Testis (tissue), 2 donors: ENCODE measurements at regions not wholly inside any gene's neighbourhood (a gene's known extent, or its start where the extent isn't known, plus 50 kb on each side); places are given as distances from the start of the nearest gene placed in this dataset.

Experiments
- DNase-seq: peaks from one replicate; pipeline ENCODE4 v3.0.0-alpha.2; 2019
- H3K27ac ChIP-seq, 2 donors: fragments of 200-600 bp; sonication (generic); one replicate each; pipeline ENCODE4 v1.5.1; 2019
- H3K27me3 ChIP-seq: fragments of 200-600 bp; sonication (generic); one replicate; pipeline ENCODE4 v1.5.1; 2019
- H3K36me3 ChIP-seq: fragments of 200-600 bp; sonication (generic); one replicate; pipeline ENCODE4 v1.5.1; 2017; ENCODE audit warnings: low read depth; ENCODE audit errors: missing control alignments
- H3K4me1 ChIP-seq: fragments of 200-600 bp; sonication (generic); one replicate; pipeline ENCODE4 v1.5.1; 2019
- H3K4me3 ChIP-seq, 2 donors: fragments of 200-600 bp; sonication (generic); one replicate each; pipeline ENCODE4 v1.5.1; 2017 to 2019
- H3K9me3 ChIP-seq: fragments of 200-600 bp; sonication (generic); one replicate; pipeline ENCODE4 v1.5.1; 2017
- CTCF ChIP-seq, 3 experiments: fragments of 450-650 bp in 2 of 3; fragments of 200-600 bp in 1 of 3; sonication (generic) in 1 of 3; IDR thresholded peaks; one replicate each; pipeline ENCODE4 v1.5.1; 2016 to 2019; ENCODE audit warnings: antibody characterized with exemption in 3 of 3, mild to moderate bottlenecking in 2 of 3, moderate library complexity in 1 of 3
- POLR2A ChIP-seq: fragments of 450-650 bp; IDR thresholded peaks from one replicate; pipeline ENCODE4 v1.6.1; 2017; ENCODE audit warnings: antibody characterized with exemption, mild to moderate bottlenecking, moderate library complexity
- WGBS, 2 donors: methylation state at CpG; one replicate each; pipeline ENCODE4 v1.1.5; 2018; 5-methylcytosine and 5-hydroxymethylcytosine counted together
- intact Hi-C: fragments of 100-400 bp; cut with DNase I; formaldehyde crosslinking; loops from one replicate; pipeline ENCODE4 v1.15.1; 2023; ENCODE audit warnings: low total_unique reads

DNA sequence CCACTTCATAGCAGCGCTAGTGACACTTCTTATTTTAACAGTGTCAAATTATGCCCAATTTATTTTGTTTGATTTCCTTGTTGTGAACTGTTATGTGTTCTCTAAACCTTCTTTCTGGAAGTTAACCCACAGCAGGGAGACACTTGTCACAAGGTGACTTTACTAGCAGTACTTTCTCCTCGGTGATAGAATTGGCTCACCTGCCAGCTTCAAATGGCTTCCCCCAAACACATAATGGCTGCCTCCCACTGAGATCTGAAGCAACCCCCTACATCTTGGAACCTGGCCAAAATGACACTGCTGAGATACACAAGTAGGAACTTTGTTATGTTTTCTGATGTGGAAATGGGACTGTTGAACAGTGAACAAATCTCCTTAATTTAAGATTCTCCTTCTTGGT lies 238.8 kb upstream of the DPH6 start:
- no peaks in the 10 kb centered on the region for H3K9me3 ChIP-seq
- H3K36me3 ChIP-seq, result no peaks in the 10 kb centered on the region
- intact Hi-C loops, result no loop called here
- H3K27me3 ChIP-seq, result no peaks in the 10 kb centered on the region
- no peak for TF ChIP-seq POLR2A
- no peak for TF ChIP-seq CTCF (IDR thresholded peaks at IDR 0.05)
- no peak overlapping the region for H3K4me3 ChIP-seq
- peak; percentile 24 for DNase-seq
- no peaks in the 10 kb centered on the region for H3K4me1 ChIP-seq
- no peak overlapping the region for H3K27ac ChIP-seq
- WGBS, 2 donors, result 50 to 56% methylated on average over 2 of the region's 2 CpGs

- Histone ChIP-seq H3K27me3 (no peaks in the 10 kb centered on the region), H3K4me1 (no peaks in the 10 kb centered on the region), H3K4me3 (no peak overlapping the region), H3K9me3 (no peaks in the 10 kb centered on the region), H3K27ac (no peak overlapping the region), H3K36me3 (no peaks in the 10 kb centered on the region)
- DNase-seq, result no peak
- TF ChIP-seq POLR2A, result no peak
- no peak for TF ChIP-seq CTCF (IDR thresholded peaks at IDR 0.05)
- 89 to 90% methylated on average over 6 of the region's 6 CpGs for WGBS, 2 donors
- intact Hi-C loops, result no loop called here
These were observed 264.0 kb upstream of the DPH6 start for GRCh38 chr15:35810007-35810406.

GRCh38 chr15:35813573-35813972 lies 267.6 kb upstream of the DPH6 start:
- 85 to 95% methylated on average over 2 of the region's 2 CpGs for WGBS, 2 donors
- TF ChIP-seq POLR2A (no peak), CTCF (IDR thresholded peaks at IDR 0.05) (no peak)
- intact Hi-C loops, result no loop called here

GRCh38 chr15:35818846-35819245 lies 272.9 kb upstream of the DPH6 start:
- no peaks in the 10 kb centered on the region for H3K27me3 ChIP-seq
- 87 to 95% methylated on average over 1 of the region's 1 CpG for WGBS, 2 donors
- TF ChIP-seq CTCF (IDR thresholded peaks at IDR 0.05), result no peak
- TF ChIP-seq POLR2A, result no peak

More at GRCh38 chr15:35813573-35813972, 267.6 kb upstream of the DPH6 start:
- Histone ChIP-seq H3K27me3 (no peaks in the 10 kb centered on the region), H3K9me3 (no peaks in the 10 kb centered on the region), H3K36me3 (no peaks in the 10 kb centered on the region), H3K4me3 (no peak overlapping the region), H3K27ac (no peak overlapping the region), H3K4me1 (no peaks in the 10 kb centered on the region)
- DNase-seq, result no peak

GRCh38 chr15:35822153-35822552 lies 276.2 kb upstream of the DPH6 start:
- H3K4me3 ChIP-seq, result no peak overlapping the region
- H3K4me1 ChIP-seq, result no peaks in the 10 kb centered on the region
- H3K36me3 ChIP-seq, result no peaks in the 10 kb centered on the region
- no peaks in the 10 kb centered on the region for H3K9me3 ChIP-seq
- no peak overlapping the region for H3K27ac ChIP-seq
- TF ChIP-seq POLR2A (no peak), CTCF (IDR thresholded peaks at IDR 0.05) (no peak)
- intact Hi-C loops, result no loop called here
- H3K27me3 ChIP-seq, result no peaks in the 10 kb centered on the region
- no peak for DNase-seq

More at GRCh38 chr15:35818846-35819245, 272.9 kb upstream of the DPH6 start:
- DNase-seq, result no peak
- Histone ChIP-seq H3K4me3 (no peak overlapping the region), H3K9me3 (no peaks in the 10 kb centered on the region), H3K27ac (no peak overlapping the region), H3K36me3 (no peaks in the 10 kb centered on the region), H3K4me1 (no peaks in the 10 kb centered on the region)
- intact Hi-C loops, result no loop called here
